Muscle layer of duodenum (tissue), 2 donors: ENCODE measurements at regions not wholly inside any gene's neighbourhood (a gene's known extent, or its start where the extent isn't known, plus 50 kb on each side); places are given as distances from the start of the nearest gene placed in this dataset.
"Not testable (repeated sequence)": the region's sequence is repeated elsewhere in the genome, so short reads cannot be mapped to it uniquely, and the experiment has no call there.

Source experiments
- H3K27ac ChIP-seq: one replicate; pipeline ENCODE4 v1.7.0; 2013; ENCODE audit warnings: mild to moderate bottlenecking, low read length
- H3K27me3 ChIP-seq: one replicate; pipeline ENCODE4 v1.7.0; 2013; ENCODE audit warnings: low read depth, mild to moderate bottlenecking, control low read depth, low read length
- H3K36me3 ChIP-seq, 2 donors: one replicate each; pipeline ENCODE4 v1.7.0; 2013; ENCODE audit warnings: low read length in 2 of 2, control low read depth in 1 of 2, mild to moderate bottlenecking in 1 of 2; ENCODE audit not compliant: insufficient read depth in 2 of 2, control insufficient read depth in 1 of 2
- H3K4me1 ChIP-seq, 2 donors: one replicate each; pipeline ENCODE4 v1.7.0; 2013; ENCODE audit warnings: low read length in 2 of 2, mild to moderate bottlenecking in 2 of 2, control low read depth in 1 of 2, moderate library complexity in 1 of 2; ENCODE audit not compliant: insufficient read depth in 2 of 2, control insufficient read depth in 1 of 2
- H3K4me3 ChIP-seq, 2 donors: one replicate each; pipeline ENCODE4 v1.7.0; 2013; ENCODE audit warnings: low read length in 2 of 2, low read depth in 1 of 2, mild to moderate bottlenecking in 1 of 2
- H3K9me3 ChIP-seq, 2 donors: one replicate each; pipeline ENCODE4 v1.7.0; 2013; ENCODE audit warnings: low read length in 2 of 2, control low read depth in 1 of 2, mild to moderate bottlenecking in 1 of 2; ENCODE audit not compliant: control insufficient read depth in 1 of 2
- donor health status: healthy.

- peaks cover 6 to 24% of the 10 kb centered on the region in 2 donors for H3K9me3 ChIP-seq
- H3K36me3 ChIP-seq, result no peaks in the 10 kb centered on the region
- H3K4me3 ChIP-seq, result peak overlapping the region in 1 of 2 donors; percentile 14
- peaks cover 0 to 8% of the 10 kb centered on the region in 2 donors for H3K4me1 ChIP-seq
- H3K27ac ChIP-seq, result no peak overlapping the region
- H3K27me3 ChIP-seq, result no peaks in the 10 kb centered on the region
Observed at GRCh38 chr2:129918604-129919003, 60.9 kb upstream of the RAB6C start.

- Histone ChIP-seq H3K27ac (no peak overlapping the region), H3K36me3 (no peaks in the 10 kb centered on the region), H3K4me1 (peaks cover 0 to 10% of the 10 kb centered on the region in 2 donors), H3K4me3 (no peak overlapping the region), H3K9me3 (peaks cover 6 to 22% of the 10 kb centered on the region in 2 donors), H3K27me3 (no peaks in the 10 kb centered on the region)
Observed at GRCh38 chr2:129922571-129923264, 56.7 kb upstream of the RAB6C start.

- Histone ChIP-seq H3K4me1 (peaks cover 0 to 10% of the 10 kb centered on the region in 2 donors), H3K36me3 (no peaks in the 10 kb centered on the region), H3K27me3 (no peaks in the 10 kb centered on the region), H3K9me3 (peaks cover 6 to 15% of the 10 kb centered on the region in 2 donors), H3K27ac (no peak overlapping the region), H3K4me3 (no peak overlapping the region)
Observed at GRCh38 chr2:129923265-129924091, 56.0 kb upstream of the RAB6C start.

GRCh38 chr2:129924115-129924514 lies 55.4 kb upstream of the RAB6C start:
- H3K36me3 ChIP-seq, H3K27me3 ChIP-seq, H3K4me1 ChIP-seq, H3K9me3 ChIP-seq, H3K4me3 ChIP-seq, H3K27ac ChIP-seq: not testable (repeated sequence)

GRCh38 chr2:129925381-129925780 lies 54.1 kb upstream of the RAB6C start:
- Histone ChIP-seq H3K4me3 (no peak overlapping the region), H3K36me3 (no peaks in the 10 kb centered on the region), H3K27me3 (no peaks in the 10 kb centered on the region), H3K9me3 (peaks cover 0 to 4% of the 10 kb centered on the region in 2 donors), H3K4me1 (peaks cover 0 to 10% of the 10 kb centered on the region in 2 donors), H3K27ac (no peak overlapping the region)

GRCh38 chr2:129927696-129928095 lies 51.8 kb upstream of the RAB6C start:
- H3K4me3 ChIP-seq, result no peak overlapping the region
- no peaks in the 10 kb centered on the region for H3K27me3 ChIP-seq
- peaks cover 0 to 10% of the 10 kb centered on the region in 2 donors for H3K4me1 ChIP-seq
- no peaks in the 10 kb centered on the region for H3K36me3 ChIP-seq
- no peaks in the 10 kb centered on the region for H3K9me3 ChIP-seq
- no peak overlapping the region for H3K27ac ChIP-seq

GRCh38 chr2:129929321-129930290 lies 49.9 kb upstream of the RAB6C start:
- peaks cover 4% of the 10 kb centered on the region for H3K27me3 ChIP-seq
- H3K4me3 ChIP-seq, result no peak overlapping the region
- H3K36me3 ChIP-seq, result no peaks in the 10 kb centered on the region
- H3K27ac ChIP-seq, result no peak overlapping the region
- no peaks in the 10 kb centered on the region for H3K4me1 ChIP-seq
- no peaks in the 10 kb centered on the region for H3K9me3 ChIP-seq
